ENCODE measurements at regions not wholly inside any gene's neighbourhood (a gene's known extent, or its start where the extent isn't known, plus 50 kb on each side); places are given as distances from the start of the nearest gene placed in this dataset.
A peak's percentile ranks its signal among the peaks of the same experiment; 100 is the strongest.

DNA sequence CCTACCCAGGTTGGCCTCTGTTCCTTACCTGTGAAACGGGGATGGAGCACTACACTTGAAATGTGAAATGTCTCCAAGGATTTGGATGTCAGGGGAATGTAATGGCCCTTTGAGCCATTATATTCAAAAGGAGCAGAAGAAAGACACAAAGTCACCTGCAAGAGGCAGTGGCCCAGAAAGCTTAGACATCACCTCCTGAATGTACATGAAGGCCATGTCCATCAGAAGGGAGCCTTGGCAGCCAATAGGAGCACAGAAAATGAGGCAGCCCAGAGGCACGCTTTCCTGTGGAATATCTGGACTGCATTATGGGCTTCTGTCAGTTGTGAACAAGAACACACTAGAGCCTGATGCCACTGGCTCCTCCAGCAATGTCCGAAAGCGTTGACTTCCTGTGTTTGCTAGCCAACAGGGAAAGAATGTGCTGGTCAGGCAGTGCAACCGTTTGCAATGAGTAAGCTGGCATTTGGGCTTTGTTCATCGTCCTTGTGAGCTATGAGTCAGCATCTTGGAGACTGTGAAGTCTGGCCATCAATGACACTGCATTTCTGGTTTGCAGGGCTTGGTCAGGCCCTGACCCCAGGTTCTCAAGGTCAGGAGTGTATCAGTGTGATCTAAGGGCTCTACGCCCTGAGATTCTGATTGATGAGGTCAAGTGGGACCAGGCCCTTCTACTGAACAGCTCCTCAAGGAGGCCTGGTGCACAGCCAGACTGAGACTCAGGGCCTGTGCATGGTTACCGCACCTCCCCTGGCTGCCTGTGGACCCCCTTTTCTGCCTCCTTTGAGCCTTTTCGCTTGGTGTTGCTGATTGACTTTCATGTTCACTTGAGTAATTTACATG lies 222.4 kb downstream of the RPS24 start:
- Histone ChIP-seq H3K4me1 (ENCODE audit: insufficient read depth) (no peaks in the 10 kb centered on the region), H3K27ac (ENCODE audit: low read depth) (no peak overlapping the region), H3K36me3 (ENCODE audit: insufficient read depth) (no peaks in the 10 kb centered on the region), H3K4me3 (ENCODE audit: low read depth, low read length) (no peak overlapping the region)
- 55% methylated on average over 9 of the region's 9 CpGs for WGBS
- DNase-seq (ENCODE audit: extremely low spot score) = no peak

DNA sequence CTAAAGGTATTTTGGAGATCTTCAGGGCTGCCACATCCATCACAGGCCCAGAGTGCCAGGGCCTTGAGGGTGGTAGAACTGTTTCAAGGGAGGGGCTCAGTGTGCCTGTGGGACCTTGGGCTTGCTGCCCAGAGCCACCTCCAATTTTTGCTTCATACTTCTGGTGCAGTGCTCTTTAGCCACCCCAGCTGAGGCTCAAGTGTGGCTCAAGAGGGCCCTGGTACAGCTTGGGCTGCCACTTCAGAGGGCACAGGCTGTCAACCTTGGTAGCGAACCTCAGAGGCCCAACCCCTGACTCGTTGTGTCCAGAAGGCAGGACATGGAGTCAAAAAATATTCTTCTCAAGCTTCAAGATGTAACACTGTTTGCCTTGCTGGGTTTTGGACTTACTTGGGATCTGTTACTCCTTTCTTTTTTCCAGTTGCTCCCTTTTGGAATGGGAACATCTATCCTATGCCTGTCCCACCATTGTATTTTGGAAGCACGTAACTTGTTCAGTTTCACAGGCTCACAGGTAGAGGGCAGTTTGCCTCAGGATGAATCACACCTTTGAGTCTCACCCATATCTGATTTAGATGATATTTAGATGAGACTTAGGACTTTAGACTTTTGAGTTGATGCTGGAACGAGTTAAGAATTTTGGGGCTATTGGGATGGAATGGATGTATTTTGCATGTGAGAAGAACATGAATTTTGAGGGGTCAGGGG lies 224.8 kb downstream of the RPS24 start:
- H3K36me3 ChIP-seq (ENCODE audit: insufficient read depth) = no peaks in the 10 kb centered on the region
- H3K27ac ChIP-seq (ENCODE audit: low read depth) = no peak overlapping the region
- WGBS = 96% methylated on average over 4 of the region's 4 CpGs
- H3K4me3 ChIP-seq (ENCODE audit: low read depth, low read length) = no peak overlapping the region
- H3K4me1 ChIP-seq (ENCODE audit: insufficient read depth) = no peaks in the 10 kb centered on the region
- DNase-seq (ENCODE audit: extremely low spot score) = no peak

DNA sequence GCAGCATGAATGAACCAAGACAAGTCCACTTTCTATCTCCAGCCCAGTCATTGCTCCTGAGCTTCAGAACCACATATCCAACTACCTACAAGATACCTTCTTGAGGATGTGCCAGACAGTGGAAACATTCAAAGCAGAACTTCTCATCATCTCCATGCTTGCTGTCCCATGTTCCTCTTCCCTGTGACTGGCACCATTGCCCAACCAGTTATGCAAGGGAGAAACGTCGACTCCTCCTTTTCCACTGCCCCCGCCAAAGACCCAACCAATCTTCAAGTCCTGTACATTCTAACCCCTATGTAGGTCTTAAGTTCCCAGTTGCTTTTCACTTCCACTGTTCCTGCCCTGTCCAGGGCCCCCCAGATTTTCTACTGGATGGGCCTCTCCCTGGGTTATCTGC lies 225.7 kb downstream of the RPS24 start:
- no peak overlapping the region for H3K4me3 ChIP-seq (ENCODE audit: low read depth, low read length)
- H3K36me3 ChIP-seq (ENCODE audit: insufficient read depth) = no peaks in the 10 kb centered on the region
- H3K4me1 ChIP-seq (ENCODE audit: insufficient read depth) = no peaks in the 10 kb centered on the region
- DNase-seq (ENCODE audit: extremely low spot score) = no peak
- WGBS = 94% methylated on average over 3 of the region's 3 CpGs
- H3K27ac ChIP-seq (ENCODE audit: low read depth) = no peak overlapping the region

DNA sequence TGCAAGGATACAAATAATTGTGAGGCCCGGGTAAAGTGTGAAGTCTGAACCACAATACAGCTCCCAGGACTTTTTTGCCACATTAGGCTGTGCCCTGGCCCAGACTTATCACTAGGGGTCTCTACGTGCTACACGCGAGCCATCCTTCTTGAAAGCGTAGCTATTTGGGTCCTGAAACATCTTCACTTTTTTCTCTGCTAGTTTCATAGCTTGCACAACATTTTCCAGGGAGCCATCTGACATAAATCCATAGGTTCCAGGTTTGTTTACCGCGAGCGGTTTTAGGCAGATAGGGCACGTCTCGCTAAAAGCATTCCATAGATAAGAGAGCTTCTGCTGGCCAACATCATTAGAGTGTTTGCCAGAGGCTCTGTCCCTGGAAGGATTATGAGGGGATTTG lies 226.5 kb downstream of the RPS24 start:
- 24% methylated on average over 10 of the region's 10 CpGs for WGBS
- no peak overlapping the region for H3K4me3 ChIP-seq (ENCODE audit: low read depth, low read length)
- no peak overlapping the region for H3K27ac ChIP-seq (ENCODE audit: low read depth)
- DNase-seq (ENCODE audit: extremely low spot score) = peak; percentile 26
- no peaks in the 10 kb centered on the region for H3K4me1 ChIP-seq (ENCODE audit: insufficient read depth)
- no peaks in the 10 kb centered on the region for H3K36me3 ChIP-seq (ENCODE audit: insufficient read depth)

DNA sequence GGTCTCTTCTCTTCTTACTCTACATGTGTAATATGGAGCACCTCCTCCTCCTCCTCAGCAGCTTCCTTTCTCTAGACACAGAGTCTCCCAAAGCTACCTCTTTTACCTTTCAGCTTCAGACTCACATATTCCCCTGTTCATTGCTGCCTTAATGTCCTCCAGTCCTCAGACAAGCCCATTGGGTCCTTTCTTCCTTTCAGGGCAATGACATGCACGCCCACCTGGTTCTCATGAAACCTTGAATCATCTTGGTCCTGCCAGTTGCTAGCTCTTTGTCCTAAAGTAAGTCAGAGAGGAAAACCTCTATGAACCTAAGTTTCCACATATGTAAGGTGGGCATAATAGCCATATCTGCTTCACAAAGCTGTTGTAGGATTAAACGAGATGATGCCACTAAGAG lies 227.0 kb downstream of the RPS24 start:
- Histone ChIP-seq H3K36me3 (ENCODE audit: insufficient read depth) (no peaks in the 10 kb centered on the region), H3K4me1 (ENCODE audit: insufficient read depth) (no peaks in the 10 kb centered on the region), H3K27ac (ENCODE audit: low read depth) (no peak overlapping the region), H3K4me3 (ENCODE audit: low read depth, low read length) (no peak overlapping the region)
- WGBS = 94% methylated on average over 2 of the region's 2 CpGs
- no peak for DNase-seq (ENCODE audit: extremely low spot score)

DNA sequence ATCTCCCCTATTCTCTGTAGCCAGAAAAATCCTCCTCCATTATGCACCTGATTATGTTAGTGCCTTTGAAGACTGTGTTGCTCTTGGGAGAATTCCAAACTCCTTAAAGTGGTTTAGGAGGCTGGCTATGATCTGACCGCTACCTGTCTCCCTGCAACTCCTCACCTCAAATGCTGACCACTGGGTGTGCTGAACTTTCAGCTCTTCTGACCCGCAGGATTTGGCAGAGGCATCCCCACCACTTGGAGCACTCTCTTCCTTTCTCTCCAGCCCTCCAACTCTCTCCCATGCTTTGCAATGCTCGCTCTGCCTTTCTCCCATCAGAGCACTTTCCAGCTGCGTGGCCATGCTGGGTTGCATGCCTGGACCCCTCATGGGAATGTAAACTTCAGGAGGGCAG lies 227.6 kb downstream of the RPS24 start:
- DNase-seq (ENCODE audit: extremely low spot score) = no peak
- Histone ChIP-seq H3K4me3 (ENCODE audit: low read depth, low read length) (no peak overlapping the region), H3K36me3 (ENCODE audit: insufficient read depth) (no peaks in the 10 kb centered on the region), H3K4me1 (ENCODE audit: insufficient read depth) (no peaks in the 10 kb centered on the region), H3K27ac (ENCODE audit: low read depth) (no peak overlapping the region)
- WGBS = 90% methylated on average over 4 of the region's 4 CpGs

- H3K4me3 ChIP-seq (ENCODE audit: low read depth, low read length) = no peak overlapping the region
- no peak for DNase-seq (ENCODE audit: extremely low spot score)
- no peak overlapping the region for H3K27ac ChIP-seq (ENCODE audit: low read depth)
- H3K36me3 ChIP-seq (ENCODE audit: insufficient read depth) = no peaks in the 10 kb centered on the region
- no peaks in the 10 kb centered on the region for H3K4me1 ChIP-seq (ENCODE audit: insufficient read depth)
- 94% methylated on average over 8 of the region's 8 CpGs for WGBS
These were observed 229.2 kb downstream of the RPS24 start for GRCh38 chr10:78262860-78263259.

- Histone ChIP-seq H3K27ac (ENCODE audit: low read depth) (no peak overlapping the region), H3K4me3 (ENCODE audit: low read depth, low read length) (no peak overlapping the region)
- 89% methylated on average over 5 of the region's 5 CpGs for WGBS
These were observed 229.9 kb downstream of the RPS24 start for GRCh38 chr10:78263521-78263988.

DNA sequence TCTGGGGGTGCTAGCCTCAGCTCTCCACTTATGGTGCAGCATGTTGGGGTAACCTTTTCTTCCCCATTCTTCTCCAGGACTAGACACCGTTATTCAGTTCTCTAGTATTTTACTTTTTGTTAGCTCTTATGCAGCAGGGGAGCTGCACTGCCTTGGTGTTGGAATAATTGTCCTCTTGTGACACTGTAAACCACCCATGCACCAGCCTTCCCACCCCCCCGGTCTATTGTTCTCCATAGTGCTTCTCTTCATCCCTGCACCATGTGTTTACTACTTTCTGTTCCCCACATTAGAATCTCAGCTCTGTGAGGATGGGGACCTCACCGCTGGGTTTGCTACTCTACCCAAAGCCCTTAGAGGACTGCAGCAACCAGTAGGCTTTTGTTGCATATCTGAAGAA lies 230.7 kb downstream of the RPS24 start:
- DNase-seq (ENCODE audit: extremely low spot score) = no peak
- Histone ChIP-seq H3K4me1 (ENCODE audit: insufficient read depth) (no peaks in the 10 kb centered on the region), H3K4me3 (ENCODE audit: low read depth, low read length) (no peak overlapping the region), H3K36me3 (ENCODE audit: insufficient read depth) (no peaks in the 10 kb centered on the region), H3K27ac (ENCODE audit: low read depth) (no peak overlapping the region)
- 95% methylated on average over 3 of the region's 3 CpGs for WGBS

More at GRCh38 chr10:78263521-78263988, 229.9 kb downstream of the RPS24 start:
- Histone ChIP-seq H3K4me1 (ENCODE audit: insufficient read depth) (no peaks in the 10 kb centered on the region), H3K36me3 (ENCODE audit: insufficient read depth) (no peaks in the 10 kb centered on the region)
- DNase-seq (ENCODE audit: extremely low spot score) = no peak

GRCh38 chr10:78266741-78267469 lies 233.2 kb downstream of the RPS24 start:
- Histone ChIP-seq H3K4me3 (ENCODE audit: low read depth, low read length) (no peak overlapping the region), H3K27ac (ENCODE audit: low read depth) (no peak overlapping the region), H3K36me3 (ENCODE audit: insufficient read depth) (no peaks in the 10 kb centered on the region), H3K4me1 (ENCODE audit: insufficient read depth) (no peaks in the 10 kb centered on the region)
- 48% methylated on average over 10 of the region's 10 CpGs for WGBS
- DNase-seq (ENCODE audit: extremely low spot score) = no peak

DNA sequence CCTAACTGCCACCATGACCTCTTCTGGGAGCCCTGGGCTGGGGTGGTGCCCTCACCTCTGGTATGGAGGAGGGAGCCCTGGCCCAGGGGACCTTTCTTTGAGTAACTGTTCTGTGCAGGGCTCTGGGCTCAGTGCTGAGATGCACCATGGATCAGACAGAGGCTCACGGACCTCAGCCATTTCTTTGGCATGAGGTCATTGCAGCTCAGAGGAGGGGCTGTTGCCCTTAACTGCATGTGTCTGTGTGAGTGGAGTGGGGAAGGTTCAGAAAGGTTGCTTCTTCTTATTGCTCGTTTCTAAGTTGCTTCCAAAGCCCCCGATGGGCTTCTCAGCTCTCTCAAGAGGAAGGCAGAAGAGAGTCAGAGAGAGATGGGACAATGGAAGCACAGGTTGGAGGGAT lies 233.9 kb downstream of the RPS24 start:
- H3K4me3 ChIP-seq (ENCODE audit: low read depth, low read length) = no peak overlapping the region
- 60% methylated on average over 3 of the region's 3 CpGs for WGBS
- H3K36me3 ChIP-seq (ENCODE audit: insufficient read depth) = no peaks in the 10 kb centered on the region
- DNase-seq (ENCODE audit: extremely low spot score) = no peak
- no peaks in the 10 kb centered on the region for H3K4me1 ChIP-seq (ENCODE audit: insufficient read depth)
- H3K27ac ChIP-seq (ENCODE audit: low read depth) = no peak overlapping the region

DNA sequence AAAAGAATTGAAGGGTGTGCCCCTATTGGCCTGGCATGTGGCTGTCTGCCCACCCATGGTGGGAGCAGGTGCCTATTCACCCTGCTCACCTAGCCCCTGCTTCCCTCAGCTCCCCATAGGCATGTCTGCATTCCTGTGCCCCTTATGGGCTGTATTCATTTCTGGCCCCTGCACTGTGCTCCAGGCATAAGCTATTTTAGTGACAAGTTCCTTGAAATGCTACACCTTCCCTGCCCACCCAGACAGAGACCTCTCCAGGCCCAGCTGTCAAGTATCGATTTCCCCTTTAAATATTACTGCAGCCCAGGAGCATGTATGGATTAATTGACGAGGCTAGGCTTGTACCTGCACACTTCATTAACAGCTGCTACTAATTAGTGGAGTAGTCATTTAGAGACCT lies 235.4 kb downstream of the RPS24 start:
- no peak for DNase-seq (ENCODE audit: extremely low spot score)
- WGBS = 87% methylated on average over 2 of the region's 2 CpGs
- H3K4me1 ChIP-seq (ENCODE audit: insufficient read depth) = no peaks in the 10 kb centered on the region
- no peak overlapping the region for H3K4me3 ChIP-seq (ENCODE audit: low read depth, low read length)
- no peak overlapping the region for H3K27ac ChIP-seq (ENCODE audit: low read depth)
- H3K36me3 ChIP-seq (ENCODE audit: insufficient read depth) = no peaks in the 10 kb centered on the region

- H3K4me1 ChIP-seq (ENCODE audit: insufficient read depth) = no peaks in the 10 kb centered on the region
- no peaks in the 10 kb centered on the region for H3K36me3 ChIP-seq (ENCODE audit: insufficient read depth)
- no peak overlapping the region for H3K4me3 ChIP-seq (ENCODE audit: low read depth, low read length)
- no peak overlapping the region for H3K27ac ChIP-seq (ENCODE audit: low read depth)
- no peak for DNase-seq (ENCODE audit: extremely low spot score)
These were observed 238.7 kb downstream of the RPS24 start for GRCh38 chr10:78272329-78272728.

DNA sequence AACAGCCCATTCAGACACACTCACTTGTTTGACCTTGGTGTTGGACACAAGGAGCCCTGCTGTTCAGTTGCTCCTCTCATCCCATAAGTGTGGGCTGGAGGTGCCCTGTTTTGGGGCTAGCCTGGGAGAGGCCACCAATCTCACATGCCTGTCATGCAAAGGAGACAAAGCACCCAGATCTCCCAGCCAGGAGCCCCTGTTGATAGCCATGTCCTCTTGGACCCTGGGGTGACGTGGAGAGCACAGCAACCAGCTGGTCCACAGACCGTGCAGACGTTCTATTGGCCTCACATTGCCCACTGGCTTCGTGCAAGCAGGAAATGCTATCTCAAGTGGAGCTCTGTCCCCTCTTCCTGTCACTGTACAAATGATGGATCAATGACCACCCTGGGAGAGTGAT lies 240.8 kb downstream of the RPS24 start:
- no peaks in the 10 kb centered on the region for H3K36me3 ChIP-seq (ENCODE audit: insufficient read depth)
- WGBS = 85% methylated on average over 4 of the region's 4 CpGs

More for the DNA sequence above, 240.8 kb downstream of the RPS24 start:
- no peak for DNase-seq (ENCODE audit: extremely low spot score)
- H3K4me3 ChIP-seq (ENCODE audit: low read depth, low read length) = no peak overlapping the region
- H3K4me1 ChIP-seq (ENCODE audit: insufficient read depth) = no peaks in the 10 kb centered on the region
- no peak overlapping the region for H3K27ac ChIP-seq (ENCODE audit: low read depth)
